ENCODE measurements at regions not wholly inside any gene's neighbourhood (a gene's known extent, or its start where the extent isn't known, plus 50 kb on each side); places are given as distances from the start of the nearest gene placed in this dataset.

GRCh38 chr5:103435136-103435889 is 127.3 kb downstream of the NUDT12 start:
- DNase-seq (ENCODE audit: low read depth) = no peak
- TF ChIP-seq CTCF (conservative IDR thresholded peaks at IDR 0.05; ENCODE audit: low read depth, low read length) = no peak
- H3K4me3 ChIP-seq (ENCODE audit: low read depth, low read length) = no peak overlapping the region

GRCh38 chr5:103434057-103434456 is 128.5 kb downstream of the NUDT12 start:
- no peak for TF ChIP-seq CTCF (conservative IDR thresholded peaks at IDR 0.05; ENCODE audit: low read depth, low read length)
- no peak for DNase-seq (ENCODE audit: low read depth)

GRCh38 chr5:103433211-103433610 is 129.4 kb downstream of the NUDT12 start:
- TF ChIP-seq CTCF (conservative IDR thresholded peaks at IDR 0.05; ENCODE audit: low read depth, low read length) = no peak
- no peak overlapping the region for H3K4me3 ChIP-seq (ENCODE audit: low read depth, low read length)
- DNase-seq (ENCODE audit: low read depth) = no peak

More at GRCh38 chr5:103434057-103434456, 128.5 kb downstream of the NUDT12 start:
- H3K4me3 ChIP-seq (ENCODE audit: low read depth, low read length) = no peak overlapping the region

GRCh38 chr5:103428923-103429322 is 133.7 kb downstream of the NUDT12 start:
- TF ChIP-seq CTCF (conservative IDR thresholded peaks at IDR 0.05; ENCODE audit: low read depth, low read length) = no peak
- no peak for DNase-seq (ENCODE audit: low read depth)
- no peak overlapping the region for H3K4me3 ChIP-seq (ENCODE audit: low read depth, low read length)

- H3K4me3 ChIP-seq (ENCODE audit: low read depth, low read length) = no peak overlapping the region
- DNase-seq (ENCODE audit: low read depth) = no peak
- TF ChIP-seq CTCF (conservative IDR thresholded peaks at IDR 0.05; ENCODE audit: low read depth, low read length) = no peak
These were observed 134.1 kb downstream of the NUDT12 start for GRCh38 chr5:103428411-103428871.

- DNase-seq (ENCODE audit: low read depth) = no peak
- no peak for TF ChIP-seq CTCF (conservative IDR thresholded peaks at IDR 0.05; ENCODE audit: low read depth, low read length)
- no peak overlapping the region for H3K4me3 ChIP-seq (ENCODE audit: low read depth, low read length)
These were observed 135.3 kb downstream of the NUDT12 start for GRCh38 chr5:103427326-103427725.
